Sigmoid colon (tissue), 3 donors: ENCODE measurements at regions not wholly inside any gene's neighbourhood (a gene's known extent, or its start where the extent isn't known, plus 50 kb on each side); places are given as distances from the start of the nearest gene placed in this dataset.

ENCODE experiments used
- CTCF ChIP-seq, 4 experiments: fragments of 450-650 bp in 3 of 4; fragments of 200-600 bp in 1 of 4; IDR thresholded peaks; one replicate each; pipeline ENCODE4 v1.5.1; 2016 to 2019; ENCODE audit warnings: antibody characterized with exemption in 4 of 4, mild to moderate bottlenecking in 3 of 4, moderate library complexity in 2 of 4
- POLR2A ChIP-seq, 2 donors: fragments of 450-650 bp; IDR thresholded peaks; one replicate each; pipeline ENCODE4 v1.6.1; 2016; ENCODE audit warnings: antibody characterized with exemption in 2 of 2, mild to moderate bottlenecking in 2 of 2, moderate library complexity in 2 of 2

- TF ChIP-seq CTCF (IDR thresholded peaks at IDR 0.05), result no peak
- TF ChIP-seq POLR2A (IDR thresholded peaks at IDR 0.05), result no peak
Observed at GRCh38 chr20:24766143-24766527, 182.9 kb upstream of the CST7 start.
